Mesenchymal stem cell (in vitro differentiated cells and primary cell): ENCODE measurements at regions not wholly inside any gene's neighbourhood (a gene's known extent, or its start where the extent isn't known, plus 50 kb on each side); places are given as distances from the start of the nearest gene placed in this dataset.
"Not testable (repeated sequence)": the region's sequence is repeated elsewhere in the genome, so short reads cannot be mapped to it uniquely, and the experiment has no call there.

Source experiments
- DNase-seq: peaks from one replicate; pipeline ENCODE4 v3.0.0-alpha.2; 2013
- H2AFZ ChIP-seq: one replicate; pipeline ENCODE4 v1.6.1; 2013; ENCODE audit warnings: low read depth, mild to moderate bottlenecking, control low read depth, inconsistent platforms, low read length, moderate library complexity
- H2AK5ac ChIP-seq: 2 replicates; pipeline ENCODE4 v1.6.1; 2013; ENCODE audit warnings: low read length, moderate library complexity, mild to moderate bottlenecking, inconsistent platforms; ENCODE audit not compliant: severe bottlenecking
- H2BK120ac ChIP-seq: one replicate; pipeline ENCODE4 v1.6.1; 2013; ENCODE audit warnings: low read depth, mild to moderate bottlenecking, inconsistent platforms, low read length, moderate library complexity
- H2BK12ac ChIP-seq, 2 experiments: one replicate each; pipeline ENCODE4 v1.6.1; 2013; ENCODE audit warnings: inconsistent platforms in 2 of 2, low read length in 2 of 2, mild to moderate bottlenecking in 2 of 2, moderate library complexity in 2 of 2, control low read depth in 1 of 2
- H2BK15ac ChIP-seq: one replicate; pipeline ENCODE4 v1.6.1; 2013; ENCODE audit warnings: mild to moderate bottlenecking, low read depth, inconsistent platforms; ENCODE audit not compliant: poor library complexity, severe bottlenecking
- H2BK5ac ChIP-seq: 2 replicates; pipeline ENCODE4 v1.6.1; 2013; ENCODE audit warnings: low read depth, mild to moderate bottlenecking, low read length, control low read depth, inconsistent platforms; ENCODE audit not compliant: poor library complexity, severe bottlenecking
- H3K14ac ChIP-seq, 2 experiments: one replicate each; pipeline ENCODE4 v1.6.1; 2013; ENCODE audit warnings: inconsistent platforms in 2 of 2, low read length in 2 of 2, control low read depth in 1 of 2, mild to moderate bottlenecking in 1 of 2, moderate library complexity in 1 of 2
- H3K18ac ChIP-seq, 2 experiments: one replicate each; pipeline ENCODE4 v1.6.1; 2013; ENCODE audit warnings: inconsistent platforms in 2 of 2, low read length in 2 of 2, control low read depth in 1 of 2, low read depth in 1 of 2, mild to moderate bottlenecking in 1 of 2
- H3K23ac ChIP-seq, 2 experiments: one replicate each; pipeline ENCODE4 v1.6.1; 2013; ENCODE audit warnings: inconsistent platforms in 2 of 2, low read length in 2 of 2, mild to moderate bottlenecking in 2 of 2, moderate library complexity in 2 of 2, control low read depth in 1 of 2
- H3K27ac ChIP-seq: 2 replicates; pipeline ENCODE4 v1.5.1; 2013; ENCODE audit warnings: mild to moderate bottlenecking, moderate library complexity, low read length, control low read depth, inconsistent platforms; ENCODE audit not compliant: poor library complexity, severe bottlenecking
- H3K27me3 ChIP-seq, 2 experiments: 2 replicates each; pipeline versions ENCODE4 v1.6.1 to v1.7.0; 2013; ENCODE audit warnings: low read length in 2 of 2, mild to moderate bottlenecking in 2 of 2, moderate library complexity in 2 of 2, control low read depth in 1 of 2, inconsistent platforms in 1 of 2; ENCODE audit not compliant: control insufficient read depth in 1 of 2, insufficient read depth in 1 of 2
- H3K36me3 ChIP-seq, 2 experiments: 2 replicates each; pipeline versions ENCODE4 v1.6.1 to v1.7.0; 2013; ENCODE audit warnings: low read length in 2 of 2, control low read depth in 1 of 2, inconsistent platforms in 1 of 2, low read depth in 1 of 2, mild to moderate bottlenecking in 1 of 2; ENCODE audit not compliant: insufficient read depth in 2 of 2, control insufficient read depth in 1 of 2
- H3K4ac ChIP-seq, 2 experiments: one replicate each; pipeline ENCODE4 v1.6.1; 2013; ENCODE audit warnings: inconsistent platforms in 2 of 2, low read length in 2 of 2, mild to moderate bottlenecking in 2 of 2, moderate library complexity in 2 of 2, control low read depth in 1 of 2, low read depth in 1 of 2
- H3K4me1 ChIP-seq: 2 replicates; pipeline ENCODE4 v1.6.1; 2013; ENCODE audit warnings: low read depth, low read length, control low read depth; ENCODE audit not compliant: control insufficient read depth, insufficient read depth
- H3K4me2 ChIP-seq: 2 replicates; pipeline ENCODE4 v1.6.1; 2013; ENCODE audit warnings: low read length, mild to moderate bottlenecking, inconsistent platforms; ENCODE audit not compliant: poor library complexity, severe bottlenecking
- H3K4me3 ChIP-seq, 2 experiments: 2 replicates each; pipeline versions ENCODE4 v1.5.1 to v1.7.0; 2013; ENCODE audit warnings: low read length in 2 of 2, mild to moderate bottlenecking in 2 of 2, control low read depth in 1 of 2, low read depth in 1 of 2; ENCODE audit not compliant: insufficient read depth in 1 of 2
- H3K79me1 ChIP-seq: replicated peaks from 2 replicates; pipeline ENCODE4 v1.6.1; 2013; ENCODE audit warnings: mild to moderate bottlenecking, control low read depth, low read length, inconsistent platforms; ENCODE audit not compliant: poor library complexity, severe bottlenecking
- H3K9ac ChIP-seq: 2 replicates; pipeline ENCODE4 v1.7.0; 2013; ENCODE audit warnings: mild to moderate bottlenecking, low read length, moderate library complexity
- H3K9me3 ChIP-seq: 2 replicates; pipeline ENCODE4 v1.7.0; 2013; ENCODE audit warnings: mild to moderate bottlenecking, low read length; ENCODE audit not compliant: control insufficient read depth
- H4K8ac ChIP-seq: one replicate; pipeline ENCODE4 v1.6.1; 2013; ENCODE audit warnings: inconsistent platforms, mild to moderate bottlenecking, low read length, moderate library complexity
- H4K91ac ChIP-seq: one replicate; pipeline ENCODE4 v1.6.1; 2013; ENCODE audit warnings: mild to moderate bottlenecking, low read length, inconsistent platforms
- WGBS: methylation state at CpG from one replicate; pipeline ENCODE4 v1.1.7; 2013; ENCODE audit warnings: mixed read lengths; 5-methylcytosine and 5-hydroxymethylcytosine counted together

GRCh38 chr11:45738194-45738593 is 66.8 kb upstream of the SLC35C1 start:
- H2BK15ac ChIP-seq, H2BK12ac ChIP-seq, H3K4me1 ChIP-seq, H4K8ac ChIP-seq, H3K4me3 ChIP-seq, H3K23ac ChIP-seq, H2BK5ac ChIP-seq, H2AFZ ChIP-seq, H3K9ac ChIP-seq, H3K9me3 ChIP-seq, H2BK120ac ChIP-seq, H3K27ac ChIP-seq, H4K91ac ChIP-seq, H3K4ac ChIP-seq, H3K36me3 ChIP-seq, H3K79me1 ChIP-seq, DNase-seq, H2AK5ac ChIP-seq, H3K14ac ChIP-seq, H3K18ac ChIP-seq, H3K4me2 ChIP-seq: not testable (repeated sequence)
- peaks cover 33 to 49% of the 10 kb centered on the region in 2 experiments for H3K27me3 ChIP-seq
- WGBS, result 100% methylated on average over 1 of the region's 37 CpGs

- no peak overlapping the region for H2AK5ac ChIP-seq
- H4K91ac ChIP-seq, result no peak overlapping the region
- H2BK12ac ChIP-seq, result no peak overlapping the region
- no peak overlapping the region for H2AFZ ChIP-seq
- H3K27ac ChIP-seq, result no peak overlapping the region
- no peaks in the 10 kb centered on the region for H3K9me3 ChIP-seq
- H3K23ac ChIP-seq, result no peak overlapping the region
- no peaks in the 10 kb centered on the region for H3K36me3 ChIP-seq
- no peak overlapping the region for H4K8ac ChIP-seq
- no peak overlapping the region for H3K4me3 ChIP-seq
- H3K4me1 ChIP-seq, result no peaks in the 10 kb centered on the region
- 93% methylated on average over 3 of the region's 4 CpGs for WGBS
- H3K79me1 ChIP-seq, result no peaks in the 10 kb centered on the region
- H3K4me2 ChIP-seq, result no peak overlapping the region
- no peak overlapping the region for H2BK15ac ChIP-seq
- DNase-seq, result no peak
- H2BK120ac ChIP-seq, result no peak overlapping the region
- H3K9ac ChIP-seq, result peak overlapping the region; percentile 38
- H3K14ac ChIP-seq, result no peak overlapping the region
- no peak overlapping the region for H3K4ac ChIP-seq
- peaks cover 36 to 54% of the 10 kb centered on the region in 2 experiments for H3K27me3 ChIP-seq
- no peak overlapping the region for H3K18ac ChIP-seq
- H2BK5ac ChIP-seq, result no peak overlapping the region
These were observed 67.9 kb upstream of the SLC35C1 start for GRCh38 chr11:45737056-45737455.

DNA sequence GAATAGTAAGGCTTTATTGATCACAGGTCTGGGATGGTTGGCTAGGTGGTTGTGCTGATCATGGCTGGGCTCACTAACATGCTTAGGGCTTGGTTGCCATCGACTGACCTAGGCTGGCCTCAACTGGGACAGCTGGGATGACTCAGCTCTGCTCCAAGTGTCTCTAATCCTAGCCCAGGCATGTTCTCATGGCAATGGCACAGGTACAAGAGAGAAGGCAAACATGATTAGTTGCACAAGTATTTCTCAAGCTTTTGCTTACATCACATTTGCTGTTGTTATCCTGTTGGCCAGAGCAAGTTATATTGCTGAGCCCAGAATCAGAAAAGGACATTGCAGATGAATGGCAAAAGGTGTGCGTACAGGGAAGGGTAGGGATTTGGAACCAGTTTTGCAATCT is 68.5 kb upstream of the SLC35C1 start:
- Histone ChIP-seq H3K18ac (no peak overlapping the region), H3K4me3 (no peak overlapping the region), H3K79me1 (no peaks in the 10 kb centered on the region), H2AFZ (no peak overlapping the region), H2BK120ac (no peak overlapping the region), H3K9ac (peak overlapping the region; percentile 38), H3K9me3 (no peaks in the 10 kb centered on the region), H2BK5ac (no peak overlapping the region), H3K4me1 (no peaks in the 10 kb centered on the region), H3K27ac (no peak overlapping the region), H3K23ac (no peak overlapping the region), H3K36me3 (no peaks in the 10 kb centered on the region), H3K4me2 (no peak overlapping the region), H4K8ac (no peak overlapping the region), H3K14ac (no peak overlapping the region), H2BK12ac (no peak overlapping the region), H3K4ac (no peak overlapping the region), H2AK5ac (no peak overlapping the region), H4K91ac (no peak overlapping the region), H2BK15ac (no peak overlapping the region), H3K27me3 (peaks cover 30 to 53% of the 10 kb centered on the region in 2 experiments)
- 73% methylated on average over 2 of the region's 2 CpGs for WGBS
- peak; percentile 28 for DNase-seq

- Histone ChIP-seq H2BK5ac (no peak overlapping the region), H2BK12ac (no peak overlapping the region), H3K4me3 (no peak overlapping the region), H3K4ac (no peak overlapping the region), H3K4me1 (no peaks in the 10 kb centered on the region), H3K79me1 (no peaks in the 10 kb centered on the region), H2AFZ (no peak overlapping the region), H3K27ac (no peak overlapping the region), H3K27me3 (peaks cover 35 to 42% of the 10 kb centered on the region in 2 experiments), H3K18ac (no peak overlapping the region), H2AK5ac (no peak overlapping the region), H4K91ac (no peak overlapping the region), H3K36me3 (no peaks in the 10 kb centered on the region), H3K9ac (no peak overlapping the region), H3K9me3 (no peaks in the 10 kb centered on the region), H3K14ac (no peak overlapping the region), H2BK120ac (no peak overlapping the region), H3K4me2 (no peak overlapping the region), H4K8ac (no peak overlapping the region), H2BK15ac (no peak overlapping the region), H3K23ac (no peak overlapping the region)
- DNase-seq, result no peak
- WGBS, result 70% methylated on average over 1 of the region's 1 CpG
These were observed 67.8 kb upstream of the CHST1 start for GRCh38 chr11:45733176-45733575.
